GM18519 (cell line): ENCODE measurements at regions not wholly inside any gene's neighbourhood (a gene's known extent, or its start where the extent isn't known, plus 50 kb on each side); places are given as distances from the start of the nearest gene placed in this dataset.
"Not testable (repeated sequence)": the region's sequence is repeated elsewhere in the genome, so short reads cannot be mapped to it uniquely, and the experiment has no call there.

Experiments
- ATAC-seq: cut with Tn5 transposase; IDR thresholded peaks from one replicate; pipeline ENCODE4 v1.9.1; 2021; ENCODE audit warnings: mild to moderate bottlenecking, moderate library complexity; ENCODE audit not compliant: unreplicated experiment, low FRiP score

GRCh38 chr5:105924366-105924765 lies 1746.4 kb downstream of the EFNA5 start:
- ATAC-seq, result no peak

GRCh38 chr5:105922574-105922973 lies 1748.2 kb downstream of the EFNA5 start:
- ATAC-seq, result no peak

- ATAC-seq, result no peak
These were observed 1748.7 kb downstream of the EFNA5 start for GRCh38 chr5:105922080-105922479.

- no peak for ATAC-seq
These were observed 1753.5 kb downstream of the EFNA5 start for GRCh38 chr5:105917189-105917588.

- no peak for ATAC-seq
These were observed 1763.7 kb downstream of the EFNA5 start for GRCh38 chr5:105907016-105907415.

GRCh38 chr5:105905392-105905791 lies 1765.3 kb downstream of the EFNA5 start:
- ATAC-seq, result no peak

GRCh38 chr5:105903069-105903468 lies 1767.7 kb downstream of the EFNA5 start:
- no peak for ATAC-seq

- no peak for ATAC-seq
These were observed 1771.0 kb downstream of the EFNA5 start for GRCh38 chr5:105899726-105900125.

GRCh38 chr5:105898183-105898582 lies 1772.6 kb downstream of the EFNA5 start:
- no peak for ATAC-seq

GRCh38 chr5:105885266-105885665 lies 1785.5 kb downstream of the EFNA5 start:
- ATAC-seq, result no peak

GRCh38 chr5:105882956-105883481 lies 1787.7 kb downstream of the EFNA5 start:
- no peak for ATAC-seq

GRCh38 chr5:105878402-105878801 lies 1792.3 kb downstream of the EFNA5 start:
- ATAC-seq, result no peak

GRCh38 chr5:105877592-105877991 lies 1793.1 kb downstream of the EFNA5 start:
- no peak for ATAC-seq

- no peak for ATAC-seq
These were observed 1796.4 kb downstream of the EFNA5 start for GRCh38 chr5:105874316-105874715.

GRCh38 chr5:105872569-105873270 lies 1798.0 kb downstream of the EFNA5 start:
- ATAC-seq, result no peak

GRCh38 chr5:105868038-105868780 lies 1802.5 kb downstream of the EFNA5 start:
- ATAC-seq, result no peak

GRCh38 chr5:105865834-105866233 lies 1804.9 kb downstream of the EFNA5 start:
- ATAC-seq, result no peak

- ATAC-seq, result not testable (repeated sequence)
These were observed 1811.4 kb downstream of the EFNA5 start for GRCh38 chr5:105859350-105859749.

- no peak for ATAC-seq
These were observed 1821.0 kb downstream of the EFNA5 start for GRCh38 chr5:105849701-105850100.

GRCh38 chr5:105840800-105841199 lies 1829.9 kb downstream of the EFNA5 start:
- ATAC-seq, result no peak

- ATAC-seq, result no peak
These were observed 1833.8 kb downstream of the EFNA5 start for GRCh38 chr5:105836887-105837286.

GRCh38 chr5:105836268-105836667 lies 1834.5 kb downstream of the EFNA5 start:
- no peak for ATAC-seq
